ENCODE measurements at regions not wholly inside any gene's neighbourhood (a gene's known extent, or its start where the extent isn't known, plus 50 kb on each side); places are given as distances from the start of the nearest gene placed in this dataset.

DNA sequence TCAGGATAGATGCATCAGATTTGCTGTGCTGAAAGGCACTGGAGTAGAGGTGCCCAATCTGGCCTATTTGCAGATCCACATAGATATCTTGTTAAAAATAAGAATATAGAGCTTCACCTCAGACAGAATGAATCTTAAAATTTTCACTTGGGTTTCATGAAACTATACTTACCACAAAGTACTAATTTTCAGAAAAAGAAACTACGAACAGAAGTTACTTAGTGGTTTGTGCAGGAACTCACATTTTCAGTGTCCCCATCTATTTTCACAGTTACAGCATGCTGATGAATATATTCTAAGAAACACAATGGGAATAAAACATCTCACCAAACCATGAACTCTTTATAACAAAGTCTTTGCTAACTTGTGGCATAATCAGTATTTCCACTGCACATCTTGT is 449.4 kb downstream of the RERGL start:
- no peak for TF ChIP-seq CTCF (IDR thresholded peaks at IDR 0.05)

DNA sequence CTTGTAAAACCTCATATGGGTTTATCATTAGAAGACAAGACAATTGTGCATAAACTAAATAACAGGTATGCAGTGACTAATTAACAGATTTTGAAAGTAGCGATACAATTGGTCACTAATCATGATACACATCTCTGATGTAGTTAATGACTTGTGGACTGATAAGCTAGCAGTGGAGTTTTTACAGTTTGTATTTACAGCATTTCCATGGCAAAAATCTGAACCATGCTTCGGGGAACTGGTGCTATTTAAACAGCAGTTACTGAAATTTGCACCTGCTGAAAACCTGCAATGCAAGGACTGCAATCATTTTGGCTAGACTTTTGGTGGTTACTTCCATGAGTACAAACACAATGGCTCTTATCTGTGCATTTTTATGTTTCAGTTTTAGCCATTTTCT is 471.2 kb downstream of the RERGL start:
- no peak for TF ChIP-seq CTCF (IDR thresholded peaks at IDR 0.05)

- TF ChIP-seq CTCF (IDR thresholded peaks at IDR 0.05), result no peak
These were observed 480.3 kb downstream of the RERGL start for GRCh38 chr12:17609701-17610100.

- TF ChIP-seq CTCF (IDR thresholded peaks at IDR 0.05), result no peak
These were observed 480.8 kb downstream of the RERGL start for GRCh38 chr12:17609153-17609552.

GRCh38 chr12:17595111-17595510 is 494.9 kb downstream of the RERGL start:
- TF ChIP-seq CTCF (IDR thresholded peaks at IDR 0.05), result no peak

DNA sequence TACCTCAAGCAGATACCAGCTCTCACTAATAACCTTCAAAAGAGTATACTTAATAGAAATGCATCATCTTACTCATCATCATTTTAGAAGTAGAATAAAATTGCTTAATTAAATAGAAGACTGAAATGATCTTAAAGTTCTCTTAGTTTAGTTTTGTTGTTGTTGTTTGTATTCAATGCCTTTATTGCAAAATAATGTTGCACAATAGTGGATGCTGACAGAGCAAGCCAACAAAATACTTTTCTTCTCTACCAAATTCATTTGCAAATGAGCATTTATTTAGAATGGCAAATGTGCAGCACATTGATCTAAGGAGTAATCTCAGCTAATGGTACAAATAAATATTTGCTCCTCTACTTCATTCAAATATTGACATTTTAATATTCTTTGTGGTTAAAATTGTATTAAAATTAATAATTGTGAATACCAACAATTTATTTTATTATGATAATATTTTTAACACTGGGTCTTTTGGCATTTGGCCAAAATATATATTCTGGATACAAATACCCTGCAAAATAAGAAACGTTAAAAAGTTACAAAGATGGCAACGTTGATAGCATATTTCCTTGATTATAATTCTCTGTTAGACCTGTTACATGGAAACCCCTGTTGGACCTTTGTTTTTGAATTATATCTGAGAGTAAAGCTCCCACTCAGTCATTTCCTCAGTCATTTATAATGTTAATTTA is 496.1 kb downstream of the RERGL start:
- no peak for TF ChIP-seq CTCF (IDR thresholded peaks at IDR 0.05)

DNA sequence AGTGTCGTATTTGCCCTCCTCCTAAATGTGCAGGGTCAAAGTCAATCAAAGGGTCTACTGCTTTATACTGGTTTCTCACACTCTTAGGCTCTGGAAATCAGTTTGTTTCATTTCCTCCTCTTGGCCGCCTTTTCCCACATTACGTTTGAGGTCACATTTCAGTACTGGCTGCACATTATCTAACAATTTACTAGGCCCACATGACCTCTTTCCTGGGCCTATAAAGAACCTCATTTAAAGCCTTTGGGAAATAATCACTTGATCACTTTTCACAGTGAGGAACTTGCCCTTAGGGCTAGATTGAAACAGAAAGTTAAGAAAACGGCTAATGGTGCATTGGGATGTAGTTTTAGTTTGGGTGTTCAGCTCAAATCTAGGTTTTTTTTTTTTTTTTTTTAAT is 497.5 kb downstream of the RERGL start:
- no peak for TF ChIP-seq CTCF (IDR thresholded peaks at IDR 0.05)

Data from LNCAP (cell line).